Calu3 (cell line): ENCODE measurements at regions not wholly inside any gene's neighbourhood (a gene's known extent, or its start where the extent isn't known, plus 50 kb on each side); places are given as distances from the start of the nearest gene placed in this dataset.

ENCODE experiments used
- BruUV-seq: library from RNA; stranded (reverse); fragments of 400-500 nt; replicated peaks from 2 replicates; lab custom pipeline; 2021; lab: Mats Ljungman, UMichigan
- CTCF ChIA-PET: fragments of 300-600 bp; sonication (Branson Sonifier 250); formaldehyde crosslinking; loops from one replicate; lab custom pipeline; 2022; ENCODE audit warnings: antibody characterized with exemption; lab: Charles Lee
- DNase-seq: peaks from one replicate; pipeline ENCODE4 v3.0.0; 2022
- H3K27ac Mint-ChIP-seq: one replicate; pipeline ENCODE4 v1.8.0; 2022; ENCODE audit warnings: mixed read lengths; ENCODE audit not compliant: unreplicated experiment
- H3K27me3 Mint-ChIP-seq: one replicate; pipeline ENCODE4 v1.8.0; 2022; ENCODE audit warnings: mixed read lengths; ENCODE audit not compliant: unreplicated experiment
- H3K36me3 Mint-ChIP-seq: one replicate; pipeline ENCODE4 v1.8.0; 2022; ENCODE audit warnings: mild to moderate bottlenecking, moderate library complexity, mixed read lengths; ENCODE audit not compliant: insufficient read depth, unreplicated experiment
- H3K4me1 Mint-ChIP-seq: one replicate; pipeline ENCODE4 v1.8.0; 2022; ENCODE audit warnings: mild to moderate bottlenecking, low read depth, mixed read lengths; ENCODE audit not compliant: unreplicated experiment
- H3K4me3 Mint-ChIP-seq: one replicate; pipeline ENCODE4 v1.8.0; 2022; ENCODE audit warnings: mild to moderate bottlenecking, low read depth, moderate library complexity, mixed read lengths; ENCODE audit not compliant: unreplicated experiment
- H3K9me3 Mint-ChIP-seq: one replicate; pipeline ENCODE4 v1.8.0; 2022; ENCODE audit warnings: low read depth, mixed read lengths; ENCODE audit not compliant: unreplicated experiment
- intact Hi-C: fragments of 100-400 bp; cut with micrococcal nuclease; formaldehyde crosslinking; loops from one replicate; pipeline ENCODE4 v1.10.0; 2022; ENCODE audit not compliant: unreplicated experiment
- TF ChIP-seq, protein P1 (sequence below): fragments of 200-600 bp; IDR thresholded peaks from one replicate; pipeline ENCODE4 v1.8.0; 2022; ENCODE audit warnings: antibody characterized with exemption; ENCODE audit not compliant: unreplicated experiment

DNA sequence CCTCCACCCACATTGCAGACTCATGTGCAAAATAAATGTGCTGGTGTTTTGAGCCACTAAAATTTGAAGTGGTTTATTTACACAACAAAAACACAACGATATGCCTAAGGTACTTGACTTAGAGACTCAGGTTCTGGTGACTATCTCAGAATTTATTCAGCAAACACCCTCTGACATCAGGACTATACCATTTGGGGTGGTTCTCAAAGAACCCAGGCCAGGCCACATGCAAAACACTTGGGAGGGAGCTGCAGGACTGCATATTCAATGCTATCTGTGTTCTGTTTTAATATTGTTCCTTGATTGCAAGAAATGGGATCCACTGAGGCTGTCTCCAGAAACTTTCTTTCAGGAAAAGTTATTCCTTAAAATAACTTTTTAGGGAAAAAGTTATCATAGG is 91.6 kb downstream of the LINC00237 start:
- Mint-ChIP-seq H3K36me3 (no peaks in the 10 kb centered on the region), H3K4me1 (no peaks in the 10 kb centered on the region), H3K27ac (no peak overlapping the region), H3K4me3 (no peak overlapping the region), H3K27me3 (peaks cover 14% of the 10 kb centered on the region), H3K9me3 (no peaks in the 10 kb centered on the region)
- no peak for DNase-seq
- CTCF ChIA-PET: no interaction called here
- TF ChIP-seq, protein P1, sequence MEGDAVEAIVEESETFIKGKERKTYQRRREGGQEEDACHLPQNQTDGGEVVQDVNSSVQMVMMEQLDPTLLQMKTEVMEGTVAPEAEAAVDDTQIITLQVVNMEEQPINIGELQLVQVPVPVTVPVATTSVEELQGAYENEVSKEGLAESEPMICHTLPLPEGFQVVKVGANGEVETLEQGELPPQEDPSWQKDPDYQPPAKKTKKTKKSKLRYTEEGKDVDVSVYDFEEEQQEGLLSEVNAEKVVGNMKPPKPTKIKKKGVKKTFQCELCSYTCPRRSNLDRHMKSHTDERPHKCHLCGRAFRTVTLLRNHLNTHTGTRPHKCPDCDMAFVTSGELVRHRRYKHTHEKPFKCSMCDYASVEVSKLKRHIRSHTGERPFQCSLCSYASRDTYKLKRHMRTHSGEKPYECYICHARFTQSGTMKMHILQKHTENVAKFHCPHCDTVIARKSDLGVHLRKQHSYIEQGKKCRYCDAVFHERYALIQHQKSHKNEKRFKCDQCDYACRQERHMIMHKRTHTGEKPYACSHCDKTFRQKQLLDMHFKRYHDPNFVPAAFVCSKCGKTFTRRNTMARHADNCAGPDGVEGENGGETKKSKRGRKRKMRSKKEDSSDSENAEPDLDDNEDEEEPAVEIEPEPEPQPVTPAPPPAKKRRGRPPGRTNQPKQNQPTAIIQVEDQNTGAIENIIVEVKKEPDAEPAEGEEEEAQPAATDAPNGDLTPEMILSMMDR: no peak
- BruUV-seq: no TSS peak
- intact Hi-C loops: no loop called here

DNA sequence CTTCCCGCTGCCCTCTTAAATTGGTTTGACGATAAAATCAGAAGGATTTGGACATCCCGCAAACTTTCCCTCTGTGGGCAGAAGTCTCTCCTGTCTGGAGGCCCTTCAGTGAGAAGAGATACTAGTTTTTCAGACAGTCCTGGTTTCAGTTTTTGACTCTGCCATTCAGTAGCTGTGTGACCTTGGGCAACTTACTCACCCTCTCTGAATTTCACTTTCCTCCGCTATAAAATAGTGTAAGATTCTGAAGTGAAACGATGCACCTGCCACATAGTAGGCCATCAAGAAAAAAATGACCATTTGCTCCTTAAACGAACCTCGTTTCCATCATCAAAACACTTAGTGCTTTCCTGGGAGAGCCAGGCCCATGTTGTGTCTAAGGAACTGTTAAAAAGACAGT is 97.2 kb downstream of the LINC00237 start:
- CTCF ChIA-PET: no interaction called here
- H3K36me3 Mint-ChIP-seq: no peaks in the 10 kb centered on the region
- BruUV-seq: no TSS peak
- intact Hi-C loops: no loop called here
- H3K27ac Mint-ChIP-seq: no peak overlapping the region
- H3K4me1 Mint-ChIP-seq: no peaks in the 10 kb centered on the region
- H3K9me3 Mint-ChIP-seq: no peaks in the 10 kb centered on the region
- H3K4me3 Mint-ChIP-seq: no peak overlapping the region
- TF ChIP-seq, protein P1: no peak
- peaks cover 14% of the 10 kb centered on the region for H3K27me3 Mint-ChIP-seq
- no peak for DNase-seq

DNA sequence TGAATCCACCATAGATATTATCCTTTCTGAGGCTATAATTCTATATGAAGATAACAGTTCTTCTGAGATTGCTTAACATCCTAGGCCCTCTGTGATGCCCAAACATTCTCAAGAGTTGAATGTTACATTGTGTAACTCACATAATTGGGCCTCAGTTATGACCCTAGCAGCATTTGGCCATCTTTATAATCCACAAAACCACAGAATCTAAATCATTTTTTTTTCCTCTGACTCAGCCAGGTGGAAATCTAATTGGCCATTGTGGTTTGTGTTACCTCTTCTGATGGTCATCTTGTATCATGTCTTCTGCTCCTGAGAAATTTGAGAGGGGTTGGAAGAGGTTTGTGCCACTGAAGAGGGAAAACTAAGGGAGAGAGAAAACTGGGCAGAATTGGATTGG is 99.5 kb downstream of the LINC00237 start:
- TF ChIP-seq, protein P1: no peak
- H3K4me3 Mint-ChIP-seq: no peak overlapping the region
- intact Hi-C loops: no loop called here
- BruUV-seq: no TSS peak
- no peaks in the 10 kb centered on the region for H3K4me1 Mint-ChIP-seq
- H3K36me3 Mint-ChIP-seq: no peaks in the 10 kb centered on the region
- no peak for DNase-seq
- no peak overlapping the region for H3K27ac Mint-ChIP-seq
- peaks cover 4% of the 10 kb centered on the region for H3K27me3 Mint-ChIP-seq
- H3K9me3 Mint-ChIP-seq: no peaks in the 10 kb centered on the region
- CTCF ChIA-PET: no interaction called here

DNA sequence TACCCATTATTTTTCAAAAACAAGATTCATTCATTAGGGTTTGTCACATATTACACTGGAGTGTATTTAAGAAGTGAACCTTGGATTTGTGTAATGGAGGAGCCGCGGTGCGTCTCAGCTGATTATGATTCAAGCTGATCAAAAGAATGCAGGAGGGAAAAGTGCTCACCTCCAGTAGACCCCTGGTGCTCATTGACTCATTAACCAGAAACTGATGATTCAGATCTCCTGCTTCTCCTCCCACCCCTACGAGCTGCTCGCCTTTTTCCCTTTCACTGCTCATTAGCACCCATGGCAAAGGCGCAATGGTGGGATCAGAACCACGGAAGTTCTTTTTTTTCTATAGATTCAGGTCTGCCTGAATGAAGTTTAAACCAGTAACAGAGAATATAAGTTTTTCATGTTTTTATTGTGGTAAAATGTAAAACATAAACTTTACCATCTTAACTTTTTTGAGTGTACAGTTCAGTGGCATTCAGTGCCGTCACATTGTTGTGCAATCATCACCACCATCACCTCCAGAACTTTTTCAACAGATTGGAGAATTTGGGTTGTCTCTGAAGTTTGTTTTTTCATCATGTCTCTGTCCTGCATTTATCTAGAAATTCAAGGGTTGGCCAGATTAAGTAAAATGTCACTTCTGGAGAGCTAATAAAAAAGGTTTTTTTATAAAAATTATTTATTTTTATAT is 101.6 kb downstream of the LINC00237 start:
- H3K9me3 Mint-ChIP-seq: no peaks in the 10 kb centered on the region
- CTCF ChIA-PET: no interaction called here
- H3K36me3 Mint-ChIP-seq: no peaks in the 10 kb centered on the region
- BruUV-seq: no TSS peak
- DNase-seq: no peak
- no peak overlapping the region for H3K4me3 Mint-ChIP-seq
- H3K27me3 Mint-ChIP-seq: no peaks in the 10 kb centered on the region
- intact Hi-C loops: no loop called here
- TF ChIP-seq, protein P1: no peak
- H3K27ac Mint-ChIP-seq: no peak overlapping the region
- H3K4me1 Mint-ChIP-seq: no peaks in the 10 kb centered on the region
